Esophagus squamous epithelium (tissue), 5 donors: ENCODE measurements at regions not wholly inside any gene's neighbourhood (a gene's known extent, or its start where the extent isn't known, plus 50 kb on each side); places are given as distances from the start of the nearest gene placed in this dataset.

Source experiments
- DNase-seq: peaks from one replicate; lab custom pipeline; 2025; lab: John Stamatoyannopoulos, UW
- H3K27ac ChIP-seq, 4 donors: fragments of 200-600 bp; sonication (generic); one replicate each; pipeline ENCODE4 v1.5.1; 2016 to 2019; ENCODE audit warnings: mild to moderate bottlenecking in 1 of 4
- H3K27me3 ChIP-seq, 4 donors: fragments of 200-600 bp; sonication (generic); 1 replicate in 3 of 4; 2 replicates in 1 of 4; pipeline versions ENCODE4 v1.5.1 to v1.6.0; 2017 to 2021; ENCODE audit warnings: antibody characterized with exemption in 1 of 4
- H3K36me3 ChIP-seq, 3 donors: fragments of 200-600 bp; sonication (generic); one replicate each; pipeline ENCODE4 v1.5.1; 2016 to 2019
- H3K4me1 ChIP-seq, 3 donors: fragments of 200-600 bp; sonication (generic); one replicate each; pipeline ENCODE4 v1.5.1; 2017 to 2019
- H3K4me3 ChIP-seq, 4 donors: fragments of 200-600 bp; sonication (generic); 1 replicate in 3 of 4; 2 replicates in 1 of 4; pipeline ENCODE4 v1.5.1; 2016 to 2019; ENCODE audit warnings: mild to moderate bottlenecking in 2 of 4, moderate library complexity in 1 of 4
- H3K9me3 ChIP-seq, 3 donors: fragments of 200-600 bp; sonication (generic); one replicate each; pipeline ENCODE4 v1.5.1; 2016 to 2019
- CTCF ChIP-seq, 6 experiments: fragments of 450-650 bp in 4 of 6; fragments of 200-600 bp in 2 of 6; sonication (generic) in 2 of 6; IDR thresholded peaks; one replicate each; pipeline ENCODE4 v1.5.1; 2016 to 2019; ENCODE audit warnings: antibody characterized with exemption in 6 of 6, mild to moderate bottlenecking in 4 of 6, moderate library complexity in 4 of 6
- POLR2A ChIP-seq, 4 donors: fragments of 450-650 bp; IDR thresholded peaks; one replicate each; pipeline ENCODE4 v1.6.1; 2017; ENCODE audit warnings: antibody characterized with exemption in 4 of 4, mild to moderate bottlenecking in 4 of 4, moderate library complexity in 3 of 4
- WGBS, 2 donors: methylation state at CpG; one replicate each; pipeline ENCODE4 v1.1.5; 2018; 5-methylcytosine and 5-hydroxymethylcytosine counted together
- intact Hi-C: fragments of 100-400 bp; cut with DNase I; formaldehyde crosslinking; loops from one replicate; pipeline ENCODE4 v1.15.0; 2022
- donor health status: DM: yes; HTN: yes; CAD: no.

- Histone ChIP-seq H3K4me3 (no peak overlapping the region), H3K27ac (no peak overlapping the region), H3K36me3 (no peaks in the 10 kb centered on the region), H3K27me3 (no peaks in the 10 kb centered on the region), H3K4me1 (no peaks in the 10 kb centered on the region), H3K9me3 (no peaks in the 10 kb centered on the region)
- intact Hi-C loops = no loop called here
- WGBS, 2 donors = 18 to 45% methylated on average over 1 of the region's 1 CpG
- TF ChIP-seq POLR2A (IDR thresholded peaks at IDR 0.05) (no peak), CTCF (IDR thresholded peaks at IDR 0.05) (no peak)
- DNase-seq = no peak
These were observed 139.7 kb upstream of the PTER start for GRCh38 chr10:16297069-16297468.

- no peaks in the 10 kb centered on the region for H3K36me3 ChIP-seq
- H3K27ac ChIP-seq = no peak overlapping the region
- H3K4me3 ChIP-seq = no peak overlapping the region
- 52 to 55% methylated on average over 6 of the region's 6 CpGs for WGBS, 2 donors
- H3K4me1 ChIP-seq = no peaks in the 10 kb centered on the region
- no peaks in the 10 kb centered on the region for H3K9me3 ChIP-seq
- no peak for TF ChIP-seq POLR2A (IDR thresholded peaks at IDR 0.05)
- TF ChIP-seq CTCF (IDR thresholded peaks at IDR 0.05) = no peak
- no peaks in the 10 kb centered on the region for H3K27me3 ChIP-seq
- intact Hi-C loops = no loop called here
- DNase-seq = no peak
These were observed 139.2 kb upstream of the PTER start for GRCh38 chr10:16297642-16298041.

- intact Hi-C loops = no loop called here
- Histone ChIP-seq H3K9me3 (peaks cover 0 to 5% (median 5%) of the 10 kb centered on the region in 3 donors), H3K27me3 (no peaks in the 10 kb centered on the region), H3K4me1 (no peaks in the 10 kb centered on the region), H3K4me3 (no peak overlapping the region), H3K27ac (no peak overlapping the region), H3K36me3 (no peaks in the 10 kb centered on the region)
- no peak for TF ChIP-seq CTCF (IDR thresholded peaks at IDR 0.05)
- TF ChIP-seq POLR2A (IDR thresholded peaks at IDR 0.05) = no peak
- WGBS, 2 donors = 75 to 78% methylated on average over 2 to 4 of the region's 4 CpGs
- DNase-seq = no peak
These were observed 132.5 kb upstream of the PTER start for GRCh38 chr10:16304311-16304710.

GRCh38 chr10:16310440-16310839 lies 126.4 kb upstream of the PTER start:
- Histone ChIP-seq H3K4me1 (no peaks in the 10 kb centered on the region), H3K4me3 (no peak overlapping the region), H3K27me3 (no peaks in the 10 kb centered on the region), H3K9me3 (peaks cover 0 to 14% (median 5%) of the 10 kb centered on the region in 3 donors), H3K36me3 (no peaks in the 10 kb centered on the region), H3K27ac (no peak overlapping the region)
- no peak for DNase-seq
- intact Hi-C loops = no loop called here
- TF ChIP-seq CTCF (IDR thresholded peaks at IDR 0.05) (no peak), POLR2A (IDR thresholded peaks at IDR 0.05) (no peak)
- WGBS, 2 donors = 20 to 38% methylated on average over 1 of the region's 1 CpG

GRCh38 chr10:16314259-16314658 lies 122.6 kb upstream of the PTER start:
- Histone ChIP-seq H3K4me3 (no peak overlapping the region), H3K36me3 (no peaks in the 10 kb centered on the region), H3K27ac (no peak overlapping the region), H3K4me1 (no peaks in the 10 kb centered on the region), H3K9me3 (peaks cover 0 to 9% (median 0%) of the 10 kb centered on the region in 3 donors), H3K27me3 (no peaks in the 10 kb centered on the region)
- TF ChIP-seq POLR2A (IDR thresholded peaks at IDR 0.05) = no peak
- no peak for TF ChIP-seq CTCF (IDR thresholded peaks at IDR 0.05)
- DNase-seq = no peak
- intact Hi-C loops = no loop called here
